ENCODE measurements at regions not wholly inside any gene's neighbourhood (a gene's known extent, or its start where the extent isn't known, plus 50 kb on each side); places are given as distances from the start of the nearest gene placed in this dataset.
A peak's percentile ranks its signal among the peaks of the same experiment; 100 is the strongest.

DNA sequence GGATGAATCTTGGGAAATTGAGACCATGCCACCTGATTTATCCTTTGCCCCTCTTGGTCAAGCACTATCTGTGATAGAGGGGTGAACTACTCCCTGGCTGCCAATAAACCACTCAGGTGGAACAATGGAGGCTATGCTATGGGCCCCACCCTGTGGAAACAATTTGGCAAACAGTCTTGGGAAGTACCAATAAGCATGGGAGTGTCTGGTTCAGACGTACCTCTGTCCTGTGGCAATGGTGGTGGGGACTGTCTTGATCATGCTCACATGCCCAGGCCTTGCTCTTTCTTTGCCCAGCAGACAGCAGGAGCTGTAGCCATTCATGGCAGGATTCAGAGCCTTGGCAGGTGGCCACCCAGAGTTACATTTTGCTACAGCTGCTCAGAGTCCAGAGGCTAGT is 658.7 kb downstream of the KCNJ3 start:
- TF ChIP-seq, protein P1, sequence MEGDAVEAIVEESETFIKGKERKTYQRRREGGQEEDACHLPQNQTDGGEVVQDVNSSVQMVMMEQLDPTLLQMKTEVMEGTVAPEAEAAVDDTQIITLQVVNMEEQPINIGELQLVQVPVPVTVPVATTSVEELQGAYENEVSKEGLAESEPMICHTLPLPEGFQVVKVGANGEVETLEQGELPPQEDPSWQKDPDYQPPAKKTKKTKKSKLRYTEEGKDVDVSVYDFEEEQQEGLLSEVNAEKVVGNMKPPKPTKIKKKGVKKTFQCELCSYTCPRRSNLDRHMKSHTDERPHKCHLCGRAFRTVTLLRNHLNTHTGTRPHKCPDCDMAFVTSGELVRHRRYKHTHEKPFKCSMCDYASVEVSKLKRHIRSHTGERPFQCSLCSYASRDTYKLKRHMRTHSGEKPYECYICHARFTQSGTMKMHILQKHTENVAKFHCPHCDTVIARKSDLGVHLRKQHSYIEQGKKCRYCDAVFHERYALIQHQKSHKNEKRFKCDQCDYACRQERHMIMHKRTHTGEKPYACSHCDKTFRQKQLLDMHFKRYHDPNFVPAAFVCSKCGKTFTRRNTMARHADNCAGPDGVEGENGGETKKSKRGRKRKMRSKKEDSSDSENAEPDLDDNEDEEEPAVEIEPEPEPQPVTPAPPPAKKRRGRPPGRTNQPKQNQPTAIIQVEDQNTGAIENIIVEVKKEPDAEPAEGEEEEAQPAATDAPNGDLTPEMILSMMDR (conservative IDR thresholded peaks at IDR 0.05): no peak
- Histone ChIP-seq H3K27ac (ENCODE audit: low read depth, low read length) (no peak overlapping the region), H3K36me3 (ENCODE audit: control insufficient read depth, insufficient read depth, low read length) (no peaks in the 10 kb centered on the region), H3K9me3 (ENCODE audit: control insufficient read depth, low read length) (no peaks in the 10 kb centered on the region), H3K4me3 (ENCODE audit: low read length) (no peak overlapping the region), H3K9ac (ENCODE audit: extremely low read depth, low read length, poor library complexity, severe bottlenecking) (no peak overlapping the region), H3K4me1 (ENCODE audit: control insufficient read depth, insufficient read depth, low read length) (no peaks in the 10 kb centered on the region), H3K27me3 (ENCODE audit: control insufficient read depth, insufficient read depth, low read length, poor library complexity, severe bottlenecking) (no peaks in the 10 kb centered on the region)
- no peak overlapping the region for H3K27ac Mint-ChIP-seq
- no peaks in the 10 kb centered on the region for H3K27me3 Mint-ChIP-seq (ENCODE audit: insufficient read depth)
- H3K4me3 Mint-ChIP-seq: no peak overlapping the region
- H3K4me1 Mint-ChIP-seq: no peaks in the 10 kb centered on the region
- H3K9me3 Mint-ChIP-seq: peaks cover 4% of the 10 kb centered on the region
- DNase-seq: no peak
- H3K36me3 Mint-ChIP-seq (ENCODE audit: low read depth): no peaks in the 10 kb centered on the region
- WGBS, 2 experiments (ENCODE audit: insufficient coverage in 1 of 2, insufficient read length in 1 of 2): 71 to 94% methylated on average over 1 of the region's 1 CpG

DNA sequence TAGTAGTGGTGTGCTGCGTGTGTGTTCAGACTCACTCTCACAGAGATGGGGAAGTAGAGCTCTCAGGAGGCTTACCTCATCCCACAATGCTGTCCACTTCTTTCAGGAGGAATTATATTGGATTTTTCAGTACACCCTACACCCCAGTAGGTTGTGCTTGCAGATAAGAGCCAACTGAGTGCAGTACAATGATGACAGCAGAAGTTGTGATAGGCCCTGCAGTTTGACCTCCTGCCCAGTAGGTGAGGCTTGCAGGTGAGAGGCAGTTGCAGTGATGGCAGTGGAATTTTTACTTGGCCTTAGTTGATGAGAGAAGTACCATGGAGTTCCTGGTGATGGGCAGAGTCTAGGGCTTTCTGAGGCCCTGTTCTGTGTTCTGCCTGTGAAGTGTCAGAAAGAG is 657.8 kb downstream of the KCNJ3 start:
- 83% methylated on average over 1 of the region's 1 CpG; no CpG with 5 or more reads in 1 of the 2 experiments for WGBS, 2 experiments (ENCODE audit: insufficient coverage in 1 of 2, insufficient read length in 1 of 2)

DNA sequence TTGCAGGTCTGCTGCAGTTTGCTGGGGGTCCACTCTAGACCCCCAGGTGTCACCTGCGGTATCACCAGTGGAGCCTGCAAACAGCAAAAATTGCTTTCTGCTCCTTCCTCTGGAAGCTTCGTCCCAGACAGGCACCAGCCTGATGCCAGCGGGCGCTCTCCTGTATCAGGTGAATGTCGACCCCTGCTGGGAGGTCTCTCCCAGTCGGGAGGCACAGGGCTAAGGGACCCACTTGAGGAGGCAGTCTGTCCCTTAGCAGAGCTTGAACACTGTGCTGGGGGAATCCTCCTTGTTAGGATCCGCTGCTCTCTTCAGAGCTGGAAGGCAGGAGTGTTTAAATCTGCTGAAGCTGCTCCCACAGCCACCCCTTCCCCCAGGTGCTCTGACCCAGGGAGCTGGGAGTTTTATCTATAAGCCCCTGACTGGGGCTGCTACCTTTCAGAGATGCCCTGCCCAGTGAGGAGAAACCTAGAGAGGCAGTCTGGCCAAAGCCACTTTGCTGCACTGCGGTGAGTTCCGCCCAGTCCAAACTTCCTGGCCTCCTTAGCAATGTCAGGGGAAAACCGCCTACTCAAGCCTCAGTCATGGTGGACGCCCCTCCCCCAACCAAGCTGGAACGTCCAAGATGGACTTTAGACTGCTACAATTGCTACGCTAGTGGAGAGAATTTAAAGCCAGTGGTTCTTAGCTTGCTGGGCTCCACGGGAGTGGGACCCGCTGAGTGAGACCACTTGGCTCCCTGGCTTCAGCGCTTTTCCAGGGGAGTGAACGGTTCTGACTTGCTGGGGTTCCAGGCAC is 652.5 kb downstream of the KCNJ3 start:
- H3K36me3 ChIP-seq (ENCODE audit: control insufficient read depth, insufficient read depth, low read length): no peaks in the 10 kb centered on the region
- H3K27me3 Mint-ChIP-seq (ENCODE audit: insufficient read depth): no peaks in the 10 kb centered on the region
- H3K9me3 ChIP-seq (ENCODE audit: control insufficient read depth, low read length): no peaks in the 10 kb centered on the region
- no peak overlapping the region for H3K4me3 Mint-ChIP-seq
- no peaks in the 10 kb centered on the region for H3K27me3 ChIP-seq (ENCODE audit: control insufficient read depth, insufficient read depth, low read length, poor library complexity, severe bottlenecking)
- no peak overlapping the region for H3K27ac Mint-ChIP-seq
- H3K4me1 Mint-ChIP-seq: no peaks in the 10 kb centered on the region
- WGBS, 2 experiments (ENCODE audit: insufficient coverage in 1 of 2, insufficient read length in 1 of 2): 90 to 92% methylated on average over 12 to 17 of the region's 17 CpGs
- H3K9ac ChIP-seq (ENCODE audit: extremely low read depth, low read length, poor library complexity, severe bottlenecking): no peak overlapping the region
- no peaks in the 10 kb centered on the region for H3K4me1 ChIP-seq (ENCODE audit: control insufficient read depth, insufficient read depth, low read length)
- H3K9me3 Mint-ChIP-seq: peaks cover 4% of the 10 kb centered on the region
- no peaks in the 10 kb centered on the region for H3K36me3 Mint-ChIP-seq (ENCODE audit: low read depth)
- no peak overlapping the region for H3K4me3 ChIP-seq (ENCODE audit: low read length)
- no peak overlapping the region for H3K27ac ChIP-seq (ENCODE audit: low read depth, low read length)
- DNase-seq: no peak
- TF ChIP-seq, protein P1 (conservative IDR thresholded peaks at IDR 0.05): no peak

More for the DNA sequence above, 657.8 kb downstream of the KCNJ3 start:
- Histone ChIP-seq H3K4me3 (ENCODE audit: low read length) (no peak overlapping the region), H3K9me3 (ENCODE audit: control insufficient read depth, low read length) (no peaks in the 10 kb centered on the region), H3K9ac (ENCODE audit: extremely low read depth, low read length, poor library complexity, severe bottlenecking) (no peak overlapping the region), H3K27me3 (ENCODE audit: control insufficient read depth, insufficient read depth, low read length, poor library complexity, severe bottlenecking) (no peaks in the 10 kb centered on the region), H3K27ac (ENCODE audit: low read depth, low read length) (no peak overlapping the region), H3K36me3 (ENCODE audit: control insufficient read depth, insufficient read depth, low read length) (no peaks in the 10 kb centered on the region), H3K4me1 (ENCODE audit: control insufficient read depth, insufficient read depth, low read length) (no peaks in the 10 kb centered on the region)
- DNase-seq: no peak
- Mint-ChIP-seq H3K4me1 (no peaks in the 10 kb centered on the region), H3K9me3 (peaks cover 4% of the 10 kb centered on the region), H3K27ac (no peak overlapping the region), H3K4me3 (no peak overlapping the region), H3K27me3 (ENCODE audit: insufficient read depth) (no peaks in the 10 kb centered on the region), H3K36me3 (ENCODE audit: low read depth) (no peaks in the 10 kb centered on the region)
- TF ChIP-seq, protein P1 (conservative IDR thresholded peaks at IDR 0.05): peak; percentile 36

All from endodermal cell (in vitro differentiated cells).